T-helper 1 cell treated with Interleukin-12 subunit alpha and Interleukin-12 subunit beta and Interleukin-4 antibody, amounts not matched to agents 30 ng/mL and 1 ng/mL, for 36 hours (primary cell): ENCODE measurements at regions not wholly inside any gene's neighbourhood (a gene's known extent, or its start where the extent isn't known, plus 50 kb on each side); places are given as distances from the start of the nearest gene placed in this dataset.
"Not testable (repeated sequence)": the region's sequence is repeated elsewhere in the genome, so short reads cannot be mapped to it uniquely, and the experiment has no call there.

Experiments
- intact Hi-C: fragments of 100-400 bp; cut with micrococcal nuclease; formaldehyde crosslinking; loops from one replicate; pipeline ENCODE4 v1.15.1; 2024

- intact Hi-C loops: no loop called here
Observed at GRCh38 chr9:13942695-13943094, 371.2 kb downstream of the NFIB start.

- intact Hi-C loops: no loop called here
Observed at GRCh38 chr9:13942201-13942600, 371.7 kb downstream of the NFIB start.

GRCh38 chr9:13941714-13942113 is 372.2 kb downstream of the NFIB start:
- intact Hi-C loops: no loop called here

GRCh38 chr9:13939701-13940490 is 374.0 kb downstream of the NFIB start:
- intact Hi-C loops: no loop called here

GRCh38 chr9:13939134-13939533 is 374.8 kb downstream of the NFIB start:
- intact Hi-C loops: no loop called here

GRCh38 chr9:13934416-13934815 is 379.5 kb downstream of the NFIB start:
- intact Hi-C loops: no loop called here

GRCh38 chr9:13933268-13933656 is 380.7 kb downstream of the NFIB start:
- intact Hi-C loops: no loop called here

GRCh38 chr9:13932528-13933267 is 381.2 kb downstream of the NFIB start:
- intact Hi-C loops: no loop called here

- intact Hi-C loops: no loop called here
Observed at GRCh38 chr9:13929013-13929412, 384.9 kb downstream of the NFIB start.

GRCh38 chr9:13923381-13923780 is 390.6 kb downstream of the NFIB start:
- intact Hi-C loops: no loop called here

- intact Hi-C loops: no loop called here
Observed at GRCh38 chr9:13920557-13920956, 393.4 kb downstream of the NFIB start.

- intact Hi-C loops: no loop called here
Observed at GRCh38 chr9:13919401-13919800, 394.5 kb downstream of the NFIB start.

- intact Hi-C loops: no loop called here
Observed at GRCh38 chr9:13917534-13917933, 396.4 kb downstream of the NFIB start.

- intact Hi-C loops: no loop called here
Observed at GRCh38 chr9:13915591-13916301, 398.2 kb downstream of the NFIB start.

GRCh38 chr9:13915131-13915530 is 398.8 kb downstream of the NFIB start:
- intact Hi-C loops: no loop called here

GRCh38 chr9:13911473-13911872 is 402.5 kb downstream of the NFIB start:
- intact Hi-C loops: no loop called here

GRCh38 chr9:13907842-13908241 is 406.1 kb downstream of the NFIB start:
- intact Hi-C loops: not testable (repeated sequence)

- intact Hi-C loops: no loop called here
Observed at GRCh38 chr9:13904746-13905145, 409.2 kb downstream of the NFIB start.

GRCh38 chr9:13904311-13904710 is 409.6 kb downstream of the NFIB start:
- intact Hi-C loops: no loop called here

GRCh38 chr9:13902286-13903066 is 411.5 kb downstream of the NFIB start:
- intact Hi-C loops: no loop called here

- intact Hi-C loops: no loop called here
Observed at GRCh38 chr9:13901176-13901575, 412.8 kb downstream of the NFIB start.
